ENCODE measurements at regions not wholly inside any gene's neighbourhood (a gene's known extent, or its start where the extent isn't known, plus 50 kb on each side); places are given as distances from the start of the nearest gene placed in this dataset.

DNA sequence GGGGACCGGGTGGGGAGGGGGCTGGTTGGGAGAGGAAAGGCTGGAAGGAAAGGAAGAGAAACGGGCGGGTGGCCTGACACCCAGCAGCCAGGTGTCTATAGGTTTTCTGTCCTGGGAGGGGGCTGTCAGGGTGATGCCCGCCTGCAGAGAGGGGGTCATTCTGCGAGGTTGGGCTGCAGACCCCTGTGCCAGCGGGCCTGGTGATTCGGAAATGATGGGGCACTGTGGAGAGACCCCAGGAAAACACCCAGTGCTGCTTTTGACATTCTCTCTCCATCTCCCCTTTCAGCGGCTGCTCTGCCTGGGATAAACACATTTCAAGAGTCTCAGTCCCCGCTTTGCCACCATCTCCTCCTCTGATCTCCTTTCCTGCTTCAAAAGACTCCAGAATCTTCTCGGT, 168.5 kb upstream of the RTL1 start:
- TF ChIP-seq, protein P1, sequence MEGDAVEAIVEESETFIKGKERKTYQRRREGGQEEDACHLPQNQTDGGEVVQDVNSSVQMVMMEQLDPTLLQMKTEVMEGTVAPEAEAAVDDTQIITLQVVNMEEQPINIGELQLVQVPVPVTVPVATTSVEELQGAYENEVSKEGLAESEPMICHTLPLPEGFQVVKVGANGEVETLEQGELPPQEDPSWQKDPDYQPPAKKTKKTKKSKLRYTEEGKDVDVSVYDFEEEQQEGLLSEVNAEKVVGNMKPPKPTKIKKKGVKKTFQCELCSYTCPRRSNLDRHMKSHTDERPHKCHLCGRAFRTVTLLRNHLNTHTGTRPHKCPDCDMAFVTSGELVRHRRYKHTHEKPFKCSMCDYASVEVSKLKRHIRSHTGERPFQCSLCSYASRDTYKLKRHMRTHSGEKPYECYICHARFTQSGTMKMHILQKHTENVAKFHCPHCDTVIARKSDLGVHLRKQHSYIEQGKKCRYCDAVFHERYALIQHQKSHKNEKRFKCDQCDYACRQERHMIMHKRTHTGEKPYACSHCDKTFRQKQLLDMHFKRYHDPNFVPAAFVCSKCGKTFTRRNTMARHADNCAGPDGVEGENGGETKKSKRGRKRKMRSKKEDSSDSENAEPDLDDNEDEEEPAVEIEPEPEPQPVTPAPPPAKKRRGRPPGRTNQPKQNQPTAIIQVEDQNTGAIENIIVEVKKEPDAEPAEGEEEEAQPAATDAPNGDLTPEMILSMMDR (IDR thresholded peaks at IDR 0.05), result no peak
- no peak for TF ChIP-seq POLR2A (IDR thresholded peaks at IDR 0.05)
